ENCODE measurements at regions not wholly inside any gene's neighbourhood (a gene's known extent, or its start where the extent isn't known, plus 50 kb on each side); places are given as distances from the start of the nearest gene placed in this dataset.
A peak's percentile ranks its signal among the peaks of the same experiment; 100 is the strongest.

DNA sequence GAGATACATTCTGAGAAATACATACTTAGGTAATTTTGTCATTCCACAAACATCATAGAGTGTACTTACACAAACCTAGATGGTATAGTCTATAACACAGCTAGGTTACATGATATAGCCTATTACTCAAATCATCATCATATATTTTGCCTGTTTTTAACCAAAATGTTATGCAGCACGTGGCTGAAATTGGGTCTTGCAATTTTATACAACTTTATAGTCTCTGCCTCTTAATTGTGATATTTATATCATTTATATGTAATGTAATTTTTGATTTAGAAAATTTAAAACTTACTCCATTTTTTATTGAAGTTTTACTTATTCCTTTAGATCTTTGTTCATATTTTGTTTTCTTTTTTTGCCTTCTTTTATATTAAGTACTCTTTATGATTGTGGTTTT, 350.7 kb upstream of the DCN start:
- no peak for DNase-seq

DNA sequence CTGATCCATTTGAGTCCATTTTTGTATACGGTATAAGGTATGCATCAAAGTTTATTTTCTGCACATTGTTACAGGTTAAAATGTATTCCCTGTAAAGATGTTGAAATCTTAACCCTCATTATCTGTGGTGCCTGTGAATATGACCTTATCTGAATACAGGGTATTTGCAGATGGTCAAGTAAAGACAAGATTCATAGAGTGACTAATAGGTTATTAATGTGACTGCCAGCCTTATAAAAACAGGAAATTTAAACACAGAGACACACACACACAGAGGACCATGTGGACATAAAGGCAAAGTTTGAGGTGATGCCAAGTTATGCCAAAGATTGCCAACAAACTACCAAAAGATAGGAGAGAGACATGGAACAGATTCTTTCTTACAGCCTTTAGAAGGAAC, 347.2 kb upstream of the DCN start:
- no peaks in the 10 kb centered on the region for H3K9me3 ChIP-seq
- H3K27me3 ChIP-seq = no peaks in the 10 kb centered on the region
- DNase-seq = peak; percentile 12
- H3K36me3 ChIP-seq = no peaks in the 10 kb centered on the region
- H3K4me3 ChIP-seq = no peak overlapping the region

More for the DNA sequence above, 350.7 kb upstream of the DCN start:
- no peak overlapping the region for H3K4me3 ChIP-seq
- no peaks in the 10 kb centered on the region for H3K9me3 ChIP-seq
- no peaks in the 10 kb centered on the region for H3K27me3 ChIP-seq
- no peaks in the 10 kb centered on the region for H3K36me3 ChIP-seq

DNA sequence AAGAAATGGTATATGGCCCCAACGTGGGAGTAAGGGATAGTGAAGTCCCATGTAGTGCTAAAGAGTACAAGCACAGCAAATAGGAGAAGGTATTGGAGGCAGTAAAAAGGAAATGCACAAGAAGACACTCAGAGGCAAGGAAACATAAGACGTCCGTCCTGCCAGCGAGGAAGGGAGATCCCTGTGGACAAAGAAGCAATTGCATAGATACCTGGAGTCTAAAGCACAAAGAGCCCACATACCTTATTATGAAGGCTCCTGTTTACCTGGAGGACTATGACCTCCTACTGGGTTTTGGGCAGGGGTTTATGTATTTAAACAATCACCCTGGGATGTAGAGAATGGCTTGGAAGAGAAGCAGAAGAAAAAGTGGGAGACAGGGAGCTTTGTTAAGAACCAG, 341.2 kb upstream of the DCN start:
- no peak for DNase-seq
- H3K27me3 ChIP-seq = no peaks in the 10 kb centered on the region
- H3K9me3 ChIP-seq = no peaks in the 10 kb centered on the region
- H3K36me3 ChIP-seq = no peaks in the 10 kb centered on the region
- H3K4me3 ChIP-seq = no peak overlapping the region

DNA sequence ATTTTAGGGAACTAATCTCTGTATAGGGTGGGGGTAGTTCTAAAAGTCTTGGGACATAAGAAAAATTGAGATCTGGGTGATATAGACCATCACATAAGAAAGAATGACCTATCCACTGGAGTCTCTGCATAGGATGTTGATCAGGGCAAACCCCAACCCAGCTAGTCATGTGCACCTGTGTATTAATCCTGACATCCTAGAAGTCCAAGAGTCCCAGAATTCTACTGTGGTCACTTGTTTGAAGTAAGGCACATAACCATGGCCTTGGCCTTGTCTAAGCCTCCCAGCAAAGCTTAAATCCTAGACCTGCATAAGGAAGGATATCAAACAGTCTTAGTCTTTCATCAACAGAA, 334.1 kb upstream of the DCN start:
- DNase-seq = no peak
- Histone ChIP-seq H3K4me3 (no peak overlapping the region), H3K27me3 (peaks cover 2% of the 10 kb centered on the region; the same call in 1 of the 2 replicates), H3K9me3 (no peaks in the 10 kb centered on the region), H3K36me3 (no peaks in the 10 kb centered on the region)

DNA sequence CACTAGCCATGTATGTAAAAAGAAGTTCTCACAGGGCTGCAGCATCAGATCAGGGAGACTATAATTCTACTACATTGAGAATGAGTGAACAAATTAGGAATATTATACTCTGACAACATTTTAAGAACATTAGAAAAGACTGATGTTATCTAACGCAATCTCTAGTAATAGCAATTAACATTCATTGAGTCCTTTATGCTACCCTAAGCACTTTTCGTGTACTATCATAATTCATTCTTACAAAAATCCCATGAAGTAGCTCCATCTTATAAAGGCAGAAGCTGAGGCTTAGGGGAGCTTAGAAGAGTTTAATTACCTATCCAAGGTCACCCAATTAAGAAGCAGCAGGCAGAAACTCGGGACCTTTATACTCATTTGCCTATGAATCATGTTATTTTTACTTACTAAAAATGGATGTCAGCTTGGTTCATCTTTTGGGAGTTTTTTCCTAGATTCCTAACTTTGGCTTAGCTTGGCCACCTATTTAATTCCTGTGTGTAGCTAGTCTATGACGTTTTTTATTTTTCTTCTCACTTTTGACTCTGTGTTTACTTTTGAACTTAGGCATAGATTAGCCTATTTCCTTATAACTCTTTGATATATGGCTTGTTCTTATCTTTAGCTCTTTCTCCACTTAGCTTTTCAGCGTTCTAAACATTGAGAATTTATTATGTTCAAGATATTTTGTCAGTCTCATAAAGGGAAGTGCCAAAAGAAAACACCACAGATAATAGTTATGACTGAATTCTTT, 333.5 kb upstream of the DCN start:
- Histone ChIP-seq H3K27me3 (peaks cover 2% of the 10 kb centered on the region; the same call in 1 of the 2 replicates), H3K9me3 (no peaks in the 10 kb centered on the region), H3K4me3 (no peak overlapping the region), H3K36me3 (no peaks in the 10 kb centered on the region)
- DNase-seq = no peak

DNA sequence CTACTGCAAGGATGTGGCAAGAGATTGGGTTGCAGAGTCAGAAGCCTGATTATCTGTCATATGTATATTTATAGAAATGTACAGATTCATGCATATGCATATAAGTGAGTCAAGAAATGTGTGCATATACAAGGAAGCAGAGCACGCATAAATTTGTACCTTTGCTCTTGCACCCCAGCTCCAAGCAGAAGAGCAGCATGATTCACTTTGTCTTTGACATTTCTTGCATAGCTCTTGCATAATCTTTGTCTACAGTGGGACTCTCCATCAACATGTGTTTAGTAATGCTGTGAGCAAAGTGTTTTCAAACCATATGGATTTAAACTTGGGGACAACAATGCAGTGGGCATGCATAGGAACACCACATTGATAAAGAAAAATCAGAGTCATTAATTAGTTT, 330.7 kb upstream of the DCN start:
- no peaks in the 10 kb centered on the region for H3K9me3 ChIP-seq
- no peak overlapping the region for H3K4me3 ChIP-seq
- DNase-seq = no peak
- peaks cover 2% of the 10 kb centered on the region; the same call in 1 of the 2 replicates for H3K27me3 ChIP-seq
- no peaks in the 10 kb centered on the region for H3K36me3 ChIP-seq

DNA sequence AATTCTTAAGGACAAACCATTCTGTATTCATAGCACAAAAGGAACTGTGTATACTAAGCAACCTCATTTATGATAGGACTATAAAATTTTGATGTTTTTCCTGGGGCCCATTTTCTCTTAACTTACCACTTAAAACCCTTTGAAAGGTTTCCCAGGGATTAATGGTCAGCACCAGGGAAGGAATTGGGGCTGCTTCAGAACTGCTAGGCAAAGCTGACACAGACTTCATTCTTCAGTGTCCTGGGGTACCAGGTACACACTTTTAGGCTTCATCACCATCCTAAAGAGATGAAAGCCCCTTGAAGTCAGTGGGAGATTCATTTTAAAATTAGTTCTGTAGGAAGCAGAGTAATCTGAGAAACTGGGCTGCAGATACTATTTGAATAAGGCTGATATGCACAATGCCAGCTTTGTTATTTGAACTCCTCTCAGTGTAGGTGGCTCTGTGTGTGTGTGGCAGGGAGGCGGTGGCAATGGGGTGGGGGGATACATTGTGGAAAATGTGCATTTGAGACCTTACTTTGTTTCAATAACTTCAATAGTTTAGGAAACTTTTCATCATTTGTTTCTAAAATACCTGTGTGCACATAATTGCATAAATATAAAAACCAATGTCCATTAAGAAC, 329.3 kb upstream of the DCN start:
- H3K36me3 ChIP-seq = no peaks in the 10 kb centered on the region
- DNase-seq = no peak
- H3K27me3 ChIP-seq = peaks cover 2% of the 10 kb centered on the region; the same call in 1 of the 2 replicates
- H3K4me3 ChIP-seq = no peak overlapping the region
- no peaks in the 10 kb centered on the region for H3K9me3 ChIP-seq

DNA sequence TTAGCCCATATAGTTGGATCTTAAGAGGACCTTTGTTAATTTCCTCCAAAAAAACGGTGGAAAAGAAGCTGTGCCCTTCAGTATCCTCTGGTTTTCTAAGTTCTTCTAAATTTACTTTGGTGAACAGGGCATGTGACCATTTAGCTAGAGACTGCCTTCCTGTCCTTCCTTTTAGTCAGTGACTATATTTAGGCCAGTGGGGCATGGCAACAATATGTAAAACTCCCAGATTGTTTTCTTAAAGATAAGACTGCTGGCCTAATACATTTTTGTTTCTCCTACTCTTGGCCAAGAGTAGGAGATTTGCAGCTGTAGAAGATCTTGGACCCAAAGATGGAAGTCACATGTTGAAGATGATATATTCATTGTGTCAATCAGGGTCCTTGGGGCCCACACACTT, 325.1 kb upstream of the DCN start:
- no peaks in the 10 kb centered on the region for H3K9me3 ChIP-seq
- H3K36me3 ChIP-seq = no peaks in the 10 kb centered on the region
- DNase-seq = no peak
- no peaks in the 10 kb centered on the region for H3K27me3 ChIP-seq
- H3K4me3 ChIP-seq = no peak overlapping the region

DNA sequence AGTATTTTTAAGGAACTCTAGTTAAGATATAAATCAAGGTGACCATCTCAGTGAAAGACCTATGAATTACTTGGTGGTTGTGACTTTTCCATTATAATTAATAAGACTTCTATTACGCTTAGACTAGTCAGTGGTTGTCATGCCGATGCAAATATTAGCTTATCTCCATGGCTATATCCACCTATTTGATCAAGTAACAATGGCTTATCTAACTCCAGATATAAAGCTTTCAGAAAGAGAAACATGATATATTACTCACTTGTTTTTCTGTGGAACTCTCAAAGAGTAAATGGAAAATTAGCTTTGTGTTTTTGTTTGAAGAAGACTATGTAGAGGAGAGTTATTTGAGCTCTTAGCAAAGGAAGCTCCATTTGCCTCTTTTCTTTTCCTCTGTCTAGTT, 323.8 kb upstream of the DCN start:
- Histone ChIP-seq H3K9me3 (no peaks in the 10 kb centered on the region), H3K27me3 (no peaks in the 10 kb centered on the region), H3K4me3 (no peak overlapping the region), H3K36me3 (no peaks in the 10 kb centered on the region)
- no peak for DNase-seq

DNA sequence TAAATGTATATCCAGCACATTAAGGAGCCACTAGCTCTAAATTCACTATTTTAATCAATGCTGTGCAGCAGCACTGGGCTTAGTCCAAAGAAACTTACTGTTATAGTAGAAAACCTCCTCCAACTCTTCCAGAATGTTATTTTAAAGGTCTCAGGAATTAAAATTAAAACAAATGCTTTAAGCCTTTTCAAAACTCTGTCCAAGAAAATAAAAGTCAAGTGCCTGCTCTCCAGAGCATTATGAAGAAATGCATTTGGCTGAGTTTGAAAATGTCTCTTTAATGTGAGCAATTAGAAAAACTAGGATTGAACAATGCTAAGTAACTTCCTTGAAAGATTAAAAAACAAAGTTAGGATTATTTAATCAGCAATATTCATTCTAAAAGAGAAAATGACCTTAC, 322.4 kb upstream of the DCN start:
- no peaks in the 10 kb centered on the region for H3K9me3 ChIP-seq
- H3K4me3 ChIP-seq = no peak overlapping the region
- no peaks in the 10 kb centered on the region for H3K27me3 ChIP-seq
- no peak for DNase-seq
- H3K36me3 ChIP-seq = no peaks in the 10 kb centered on the region

DNA sequence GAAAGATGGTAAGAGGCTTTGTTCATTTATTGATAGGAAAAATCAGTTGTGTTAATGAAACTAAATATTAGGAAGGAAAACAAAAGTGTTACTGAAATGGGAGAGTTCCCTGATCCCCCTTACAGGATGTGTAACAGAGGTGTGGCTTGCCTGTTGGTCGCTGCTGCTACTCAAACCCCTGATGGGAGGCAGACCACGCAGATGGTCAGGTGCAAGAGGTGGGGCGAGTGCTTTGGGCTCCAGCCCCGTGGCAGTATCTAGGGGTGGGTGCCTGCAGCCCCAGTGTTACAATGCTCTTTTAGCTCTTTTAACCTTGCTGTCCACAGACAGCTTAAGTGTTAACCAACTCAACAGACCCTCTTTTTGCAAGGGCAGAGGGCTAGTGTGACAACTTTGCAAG, 319.6 kb upstream of the DCN start:
- DNase-seq = no peak
- Histone ChIP-seq H3K36me3 (no peaks in the 10 kb centered on the region), H3K9me3 (no peaks in the 10 kb centered on the region), H3K27me3 (no peaks in the 10 kb centered on the region), H3K4me3 (no peak overlapping the region)

DNA sequence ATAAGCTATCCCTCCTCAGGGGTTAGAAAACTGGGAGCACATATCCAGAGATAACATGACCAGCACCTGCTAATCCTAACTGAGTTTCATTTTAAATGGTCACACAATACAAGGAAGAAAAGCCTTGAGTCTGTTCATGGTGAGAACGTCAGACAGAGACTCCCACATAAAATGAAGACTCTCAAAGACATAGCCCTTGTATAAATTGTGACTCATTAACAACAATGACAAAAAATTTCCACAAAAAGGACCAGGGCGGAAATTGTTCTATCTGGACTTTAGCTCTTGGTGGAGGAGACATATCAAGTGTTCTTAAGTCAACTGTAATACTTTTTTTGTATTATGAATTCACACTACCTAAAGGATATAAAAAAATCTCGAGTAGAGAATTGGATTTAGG, 313.7 kb upstream of the DCN start:
- no peak overlapping the region for H3K4me3 ChIP-seq
- no peaks in the 10 kb centered on the region for H3K9me3 ChIP-seq
- H3K27me3 ChIP-seq = no peaks in the 10 kb centered on the region
- no peak for DNase-seq
- H3K36me3 ChIP-seq = no peaks in the 10 kb centered on the region

DNA sequence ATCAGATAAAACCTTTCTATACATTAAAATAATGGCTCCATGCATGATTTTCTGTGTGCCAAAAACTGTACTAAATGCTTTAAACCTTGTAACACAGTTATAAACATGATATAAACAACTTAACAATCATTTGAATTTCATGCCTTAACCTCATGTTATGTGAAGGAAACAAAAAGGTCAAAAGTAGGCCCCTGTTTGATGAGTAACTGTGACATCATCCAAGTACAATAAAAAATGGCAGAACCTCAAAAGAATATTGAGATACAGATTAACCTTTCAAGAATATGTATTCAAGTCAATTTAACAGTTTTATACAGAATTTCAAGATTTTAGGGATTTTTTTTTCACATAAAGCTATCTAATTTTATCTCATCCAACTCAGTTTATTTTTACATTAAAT, 310.7 kb upstream of the DCN start:
- Histone ChIP-seq H3K9me3 (no peaks in the 10 kb centered on the region), H3K27me3 (no peaks in the 10 kb centered on the region), H3K4me3 (no peak overlapping the region), H3K36me3 (no peaks in the 10 kb centered on the region)
- DNase-seq = no peak

DNA sequence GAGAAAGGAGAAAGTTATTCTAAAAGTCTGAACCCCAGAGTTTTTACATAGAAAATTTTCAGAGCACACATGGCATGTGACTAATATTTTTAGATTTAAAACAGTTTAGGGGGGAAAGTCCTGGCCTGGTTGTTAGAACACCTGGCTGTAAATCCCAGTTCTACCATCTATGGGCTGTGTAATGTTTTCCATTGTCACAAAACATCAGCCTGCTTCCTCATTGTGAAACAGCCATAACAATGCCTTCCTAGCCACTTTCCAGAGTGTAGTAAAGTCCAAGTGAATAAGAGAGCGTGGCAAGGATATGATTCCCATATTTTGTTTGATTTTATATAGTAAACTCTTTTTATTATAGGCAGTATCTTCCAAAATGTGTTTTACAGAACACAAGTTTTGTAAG, 310.0 kb upstream of the DCN start:
- Histone ChIP-seq H3K36me3 (no peaks in the 10 kb centered on the region), H3K9me3 (no peaks in the 10 kb centered on the region), H3K27me3 (no peaks in the 10 kb centered on the region), H3K4me3 (no peak overlapping the region)
- no peak for DNase-seq

DNA sequence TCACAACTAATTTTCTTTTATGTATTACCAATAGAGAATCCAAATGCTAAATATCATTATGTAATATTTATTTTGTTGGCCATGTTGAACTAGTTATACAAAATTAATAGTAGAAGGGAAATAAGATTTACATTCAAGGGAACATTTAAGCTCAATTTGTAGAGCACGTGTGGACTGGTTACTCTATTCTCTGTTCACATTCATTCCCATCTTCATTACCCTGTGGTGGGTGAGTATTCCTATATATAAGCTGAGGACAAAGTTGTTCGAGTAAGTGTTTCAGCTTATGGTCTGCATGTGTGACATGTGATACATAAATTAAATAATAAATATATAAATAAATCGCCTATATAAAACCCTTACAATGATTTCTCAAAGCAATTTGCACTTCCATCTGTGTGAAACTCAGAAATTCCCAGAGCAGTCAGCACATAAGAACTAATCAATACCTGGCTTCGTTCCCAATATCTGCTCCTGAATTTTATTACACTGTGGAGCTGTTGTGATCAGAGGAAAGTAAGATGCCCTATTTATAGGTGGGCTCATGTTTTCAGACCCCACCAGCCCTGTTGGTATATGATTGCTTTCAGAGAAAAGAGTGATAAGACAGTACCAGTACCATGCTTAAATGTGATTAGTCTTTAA, 308.2 kb upstream of the DCN start:
- no peak for DNase-seq
- Histone ChIP-seq H3K36me3 (no peaks in the 10 kb centered on the region), H3K9me3 (no peaks in the 10 kb centered on the region), H3K4me3 (no peak overlapping the region), H3K27me3 (no peaks in the 10 kb centered on the region)

DNA sequence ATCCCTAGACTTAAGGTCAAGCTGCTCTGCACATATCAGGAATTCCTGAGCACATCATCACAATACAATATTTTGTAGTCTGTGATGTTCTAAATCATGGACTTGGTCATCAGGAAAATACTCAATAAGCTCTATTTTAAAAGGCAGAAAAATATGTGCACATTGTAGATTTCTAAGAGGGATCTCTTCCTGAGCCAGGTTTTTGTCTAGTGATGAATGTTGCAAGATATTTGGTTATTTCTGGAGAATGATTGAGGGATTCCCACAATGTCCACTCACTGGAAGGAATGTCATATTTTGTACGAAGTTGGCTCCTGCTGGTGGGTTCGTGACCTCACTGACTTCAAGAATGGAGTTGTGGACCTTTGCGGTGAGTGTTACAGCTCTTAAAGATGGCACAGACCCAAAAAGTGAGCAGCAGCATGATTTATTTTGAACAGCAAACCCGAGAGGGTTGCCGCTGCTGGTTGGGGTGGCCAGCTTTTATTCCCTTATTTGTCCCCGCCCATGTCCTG, 300.9 kb upstream of the DCN start:
- Histone ChIP-seq H3K36me3 (no peaks in the 10 kb centered on the region), H3K4me3 (no peak overlapping the region), H3K9me3 (no peaks in the 10 kb centered on the region; the same call in 1 of the 2 replicates), H3K27me3 (no peaks in the 10 kb centered on the region; the same call in 1 of the 2 replicates)
- DNase-seq = no peak

DNA sequence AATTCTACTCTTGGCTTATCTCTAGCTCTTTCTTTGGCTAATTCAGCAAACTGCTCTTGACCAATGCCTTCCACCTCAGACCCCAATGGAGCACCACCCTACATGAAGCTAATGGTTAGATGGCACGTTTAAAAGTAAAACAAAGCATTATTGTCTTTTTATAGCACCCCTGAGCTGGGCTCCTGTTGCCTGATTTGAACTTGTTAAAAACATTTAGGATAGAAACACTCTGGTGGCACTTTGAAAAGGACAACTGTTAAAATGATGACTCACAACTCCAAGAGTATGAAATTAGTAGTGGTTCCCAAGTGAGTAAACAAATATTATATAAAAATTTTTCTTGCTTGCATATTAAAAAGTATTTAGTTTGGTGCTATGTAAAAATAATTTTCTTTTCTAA, 299.6 kb upstream of the DCN start:
- DNase-seq = no peak
- Histone ChIP-seq H3K27me3 (no peaks in the 10 kb centered on the region; the same call in 1 of the 2 replicates), H3K4me3 (no peak overlapping the region), H3K9me3 (no peaks in the 10 kb centered on the region; the same call in 1 of the 2 replicates), H3K36me3 (no peaks in the 10 kb centered on the region)

DNA sequence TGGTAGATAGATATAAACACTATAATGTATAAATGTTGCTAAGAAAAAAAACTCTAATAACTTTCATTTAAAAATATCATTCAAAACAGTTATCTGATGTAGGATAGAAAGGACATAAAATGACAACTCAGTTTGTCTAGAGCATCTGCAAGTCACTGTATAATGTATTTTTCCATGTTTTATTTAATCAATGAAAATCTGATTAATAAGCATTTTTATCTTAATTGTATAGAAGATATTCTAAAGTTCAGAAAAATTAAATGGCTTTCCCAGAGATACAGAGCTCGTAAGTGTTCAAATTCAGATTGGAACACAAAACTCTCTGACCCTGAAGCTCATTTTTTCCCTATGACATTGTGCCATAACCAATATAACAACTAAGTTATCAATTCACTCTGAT, 295.9 kb upstream of the DCN start:
- DNase-seq = no peak
- Histone ChIP-seq H3K4me3 (no peak overlapping the region), H3K27me3 (no peaks in the 10 kb centered on the region; the same call in 1 of the 2 replicates), H3K9me3 (no peaks in the 10 kb centered on the region), H3K36me3 (no peaks in the 10 kb centered on the region)

All from MG63 (cell line).